ENCODE measurements at regions not wholly inside any gene's neighbourhood (a gene's known extent, or its start where the extent isn't known, plus 50 kb on each side); places are given as distances from the start of the nearest gene placed in this dataset.

DNA sequence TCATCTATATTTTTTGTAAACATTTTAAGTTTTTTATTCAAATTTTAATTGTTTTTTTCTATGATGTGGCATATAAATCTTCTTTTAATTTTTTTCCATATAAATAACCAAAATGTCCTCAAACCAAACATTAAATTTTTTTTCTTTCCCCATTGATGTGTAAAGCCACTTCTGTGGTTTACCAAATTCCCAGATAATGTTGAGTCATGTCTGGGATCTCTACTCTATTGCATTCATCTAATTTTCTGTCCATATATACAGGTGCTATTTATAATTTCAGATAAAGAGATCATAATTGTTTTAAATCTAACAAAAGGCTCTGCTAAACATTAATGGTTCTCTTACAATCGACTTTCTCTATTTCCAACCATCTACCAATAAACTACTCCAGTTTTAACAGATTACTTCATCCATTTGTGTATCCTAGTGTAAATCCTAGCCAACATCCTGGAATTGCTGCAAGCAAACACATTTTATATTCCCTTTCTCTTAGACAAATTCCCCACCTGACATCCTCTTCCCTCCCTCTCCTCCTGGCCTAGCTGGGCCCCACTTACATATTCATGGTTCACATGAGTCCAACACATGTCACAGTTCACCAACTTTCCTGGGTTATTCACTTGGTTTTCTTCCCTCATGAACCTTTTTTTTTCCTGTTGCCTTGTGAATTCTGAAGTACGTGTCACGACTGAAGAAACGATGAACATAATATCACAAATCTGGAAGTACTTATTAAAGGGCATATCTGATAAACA is 368.0 kb upstream of the AGTR1 start:
- Histone ChIP-seq H3K9me3 (ENCODE audit: control insufficient read depth, insufficient read depth, low read length) (no peaks in the 10 kb centered on the region), H3K27ac (ENCODE audit: low read depth, low read length) (no peak overlapping the region), H3K4me3 (ENCODE audit: low read length) (no peak overlapping the region), H3K4me1 (ENCODE audit: control insufficient read depth, low read length) (no peaks in the 10 kb centered on the region), H4K20me1 (ENCODE audit: control insufficient read depth, insufficient read depth, low read depth, low read length) (no peaks in the 10 kb centered on the region), H3K4me2 (ENCODE audit: low read length) (no peak overlapping the region), H3K36me3 (ENCODE audit: control insufficient read depth, low read length) (no peaks in the 10 kb centered on the region), H3K27me3 (ENCODE audit: control insufficient read depth, low read length) (no peaks in the 10 kb centered on the region), H3F3A (ENCODE audit: control insufficient read depth, insufficient read depth) (no peaks in the 10 kb centered on the region), H3K79me2 (ENCODE audit: control insufficient read depth, low read length) (no peaks in the 10 kb centered on the region), H3K9me2 (replicated peaks; ENCODE audit: control insufficient read depth, low read length) (no peaks in the 10 kb centered on the region)
- TF ChIP-seq EZH2phosphoT487 (IDR thresholded peaks at IDR 0.05; ENCODE audit: borderline replicate concordance, low read length) = no peak
- TF ChIP-seq, protein P1, sequence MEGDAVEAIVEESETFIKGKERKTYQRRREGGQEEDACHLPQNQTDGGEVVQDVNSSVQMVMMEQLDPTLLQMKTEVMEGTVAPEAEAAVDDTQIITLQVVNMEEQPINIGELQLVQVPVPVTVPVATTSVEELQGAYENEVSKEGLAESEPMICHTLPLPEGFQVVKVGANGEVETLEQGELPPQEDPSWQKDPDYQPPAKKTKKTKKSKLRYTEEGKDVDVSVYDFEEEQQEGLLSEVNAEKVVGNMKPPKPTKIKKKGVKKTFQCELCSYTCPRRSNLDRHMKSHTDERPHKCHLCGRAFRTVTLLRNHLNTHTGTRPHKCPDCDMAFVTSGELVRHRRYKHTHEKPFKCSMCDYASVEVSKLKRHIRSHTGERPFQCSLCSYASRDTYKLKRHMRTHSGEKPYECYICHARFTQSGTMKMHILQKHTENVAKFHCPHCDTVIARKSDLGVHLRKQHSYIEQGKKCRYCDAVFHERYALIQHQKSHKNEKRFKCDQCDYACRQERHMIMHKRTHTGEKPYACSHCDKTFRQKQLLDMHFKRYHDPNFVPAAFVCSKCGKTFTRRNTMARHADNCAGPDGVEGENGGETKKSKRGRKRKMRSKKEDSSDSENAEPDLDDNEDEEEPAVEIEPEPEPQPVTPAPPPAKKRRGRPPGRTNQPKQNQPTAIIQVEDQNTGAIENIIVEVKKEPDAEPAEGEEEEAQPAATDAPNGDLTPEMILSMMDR (IDR thresholded peaks at IDR 0.05; ENCODE audit: low read depth, low read length, poor library complexity, severe bottlenecking) = no peak

DNA sequence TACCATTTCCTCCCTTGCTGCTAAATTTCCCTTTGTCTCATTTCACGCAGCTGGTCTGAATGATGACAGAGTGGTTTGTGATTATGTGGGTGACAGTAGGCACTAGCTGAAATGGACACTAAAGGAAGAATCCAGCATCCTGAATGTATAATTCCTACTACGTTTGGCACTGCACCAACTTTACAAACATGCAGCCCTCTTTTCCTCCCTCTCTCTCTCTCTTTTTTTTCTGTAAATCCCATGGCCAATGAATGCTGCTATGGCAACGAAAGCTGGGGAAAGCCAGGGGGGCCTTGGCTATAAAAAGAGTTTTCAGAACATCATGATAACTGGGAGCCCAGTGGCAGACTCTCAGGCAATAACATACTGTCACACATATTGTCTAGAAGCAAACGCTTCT is 367.2 kb upstream of the AGTR1 start:
- no peaks in the 10 kb centered on the region for H3K9me2 ChIP-seq (replicated peaks; ENCODE audit: control insufficient read depth, low read length)
- H3F3A ChIP-seq (ENCODE audit: control insufficient read depth, insufficient read depth) = no peaks in the 10 kb centered on the region
- H3K27me3 ChIP-seq (ENCODE audit: control insufficient read depth, low read length) = no peaks in the 10 kb centered on the region
- H4K20me1 ChIP-seq (ENCODE audit: control insufficient read depth, insufficient read depth, low read depth, low read length) = no peaks in the 10 kb centered on the region
- no peaks in the 10 kb centered on the region for H3K79me2 ChIP-seq (ENCODE audit: control insufficient read depth, low read length)
- H3K4me3 ChIP-seq (ENCODE audit: low read length) = no peak overlapping the region
- H3K27ac ChIP-seq (ENCODE audit: low read depth, low read length) = no peak overlapping the region
- no peak for TF ChIP-seq EZH2phosphoT487 (IDR thresholded peaks at IDR 0.05; ENCODE audit: borderline replicate concordance, low read length)
- TF ChIP-seq, protein P1 (IDR thresholded peaks at IDR 0.05; ENCODE audit: low read depth, low read length, poor library complexity, severe bottlenecking) = no peak
- H3K4me1 ChIP-seq (ENCODE audit: control insufficient read depth, low read length) = no peaks in the 10 kb centered on the region
- no peaks in the 10 kb centered on the region for H3K9me3 ChIP-seq (ENCODE audit: control insufficient read depth, insufficient read depth, low read length)
- H3K36me3 ChIP-seq (ENCODE audit: control insufficient read depth, low read length) = no peaks in the 10 kb centered on the region
- no peak overlapping the region for H3K4me2 ChIP-seq (ENCODE audit: low read length)

DNA sequence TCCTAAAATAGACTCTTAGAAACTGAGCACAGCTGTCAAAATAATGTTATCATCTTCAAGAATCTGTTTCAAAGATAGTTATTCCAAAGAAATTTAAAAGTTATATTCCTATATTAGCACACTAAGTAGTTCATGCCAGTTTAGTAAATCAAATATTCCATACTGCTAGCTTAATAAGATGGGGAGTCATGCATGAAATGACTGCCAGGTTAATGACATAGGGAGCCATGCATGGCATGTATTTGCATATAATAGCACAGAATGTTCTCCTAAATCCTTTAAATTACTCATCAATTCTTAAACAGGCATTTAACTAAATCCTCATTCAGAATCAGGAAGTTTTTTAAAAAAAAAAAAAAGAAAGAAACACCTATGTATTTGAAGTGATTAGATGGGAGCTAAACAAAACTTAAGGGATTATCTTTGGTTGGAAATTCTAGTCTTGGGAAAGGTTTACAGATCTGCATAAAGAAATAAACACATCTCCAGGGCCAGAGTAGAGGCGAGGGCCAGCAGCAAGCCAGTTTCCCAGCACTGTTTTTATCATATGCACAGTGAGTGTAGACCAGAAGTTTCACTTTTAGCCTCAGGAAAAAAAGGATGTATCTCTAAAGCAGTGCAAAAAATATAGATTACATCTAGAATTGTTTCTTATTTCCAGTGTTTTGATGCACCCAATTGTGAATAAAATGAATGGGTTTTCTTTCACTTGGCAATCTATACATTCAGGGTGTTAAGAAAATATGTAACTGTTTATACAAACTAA is 366.4 kb upstream of the AGTR1 start:
- Histone ChIP-seq H3K4me3 (ENCODE audit: low read length) (no peak overlapping the region), H3K27me3 (ENCODE audit: control insufficient read depth, low read length) (no peaks in the 10 kb centered on the region), H3K27ac (ENCODE audit: low read depth, low read length) (no peak overlapping the region), H3K36me3 (ENCODE audit: control insufficient read depth, low read length) (no peaks in the 10 kb centered on the region), H3K4me2 (ENCODE audit: low read length) (no peak overlapping the region), H3F3A (ENCODE audit: control insufficient read depth, insufficient read depth) (no peaks in the 10 kb centered on the region), H3K4me1 (ENCODE audit: control insufficient read depth, low read length) (no peaks in the 10 kb centered on the region), H3K79me2 (ENCODE audit: control insufficient read depth, low read length) (no peaks in the 10 kb centered on the region), H4K20me1 (ENCODE audit: control insufficient read depth, insufficient read depth, low read depth, low read length) (no peaks in the 10 kb centered on the region), H3K9me2 (replicated peaks; ENCODE audit: control insufficient read depth, low read length) (no peaks in the 10 kb centered on the region), H3K9me3 (ENCODE audit: control insufficient read depth, insufficient read depth, low read length) (no peaks in the 10 kb centered on the region)
- no peak for TF ChIP-seq EZH2phosphoT487 (IDR thresholded peaks at IDR 0.05; ENCODE audit: borderline replicate concordance, low read length)
- TF ChIP-seq, protein P1 (IDR thresholded peaks at IDR 0.05; ENCODE audit: low read depth, low read length, poor library complexity, severe bottlenecking) = no peak
